ENCODE measurements at regions not wholly inside any gene's neighbourhood (a gene's known extent, or its start where the extent isn't known, plus 50 kb on each side); places are given as distances from the start of the nearest gene placed in this dataset.

DNA sequence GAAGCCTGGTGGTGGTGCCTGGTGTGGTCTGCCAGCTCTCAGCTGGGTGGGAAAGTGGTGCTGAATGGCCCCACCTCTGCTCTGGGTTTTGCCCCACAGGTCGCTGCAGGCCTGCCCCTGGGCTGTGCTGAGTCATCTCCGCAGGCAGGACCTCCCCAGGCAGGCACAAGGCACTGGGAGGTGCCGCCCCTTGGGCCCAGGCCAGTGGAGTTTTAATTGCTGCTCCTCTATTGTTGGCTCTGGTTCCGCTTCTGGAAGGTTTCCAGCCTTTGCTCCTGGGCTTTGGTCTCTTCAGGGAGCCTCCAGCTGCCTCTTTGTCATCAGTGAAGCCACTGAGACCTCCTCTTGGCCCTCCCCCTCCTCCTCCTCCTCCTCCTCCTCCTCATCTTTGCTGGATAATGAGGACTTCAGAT is 180.3 kb upstream of the GRB10 start:
- in situ Hi-C loops (cut with HindIII; ENCODE audit: low pct_ligation_motif_present, low pct_unique_long_range_greater_than_20kb, low sequenced_read_pairs) = no loop called here
- DNase-seq = peak; percentile 74

DNA sequence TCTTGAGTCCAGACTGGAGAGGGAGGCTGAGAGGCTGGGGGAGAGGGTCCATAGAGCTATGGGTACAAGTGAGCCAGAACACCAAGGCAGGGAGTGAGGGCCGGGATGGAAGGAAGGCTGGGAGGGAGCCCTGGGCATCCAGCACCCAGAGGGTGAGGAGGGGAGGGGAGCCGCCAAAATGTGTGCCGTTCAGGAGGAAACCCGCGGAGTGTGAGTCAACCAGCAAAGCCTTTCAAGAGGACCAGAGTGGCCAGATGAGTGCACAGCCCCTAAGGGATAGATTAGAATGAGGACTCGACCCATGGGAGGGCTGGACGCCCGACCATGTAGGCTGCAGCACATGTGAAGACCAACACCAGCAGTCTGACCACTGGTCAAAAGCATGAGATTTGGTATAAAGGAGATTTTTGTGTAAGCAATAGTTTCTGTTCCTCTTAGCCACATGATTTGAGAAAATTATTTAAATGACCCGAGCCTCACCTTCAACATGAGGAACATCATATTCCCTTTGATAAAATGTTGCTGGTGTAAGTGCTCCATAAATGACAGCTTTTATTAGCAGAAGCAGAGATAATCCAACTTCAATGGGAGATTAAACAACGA is 179.7 kb upstream of the GRB10 start:
- in situ Hi-C loops (cut with HindIII; ENCODE audit: low pct_ligation_motif_present, low pct_unique_long_range_greater_than_20kb, low sequenced_read_pairs) = no loop called here
- no peak for DNase-seq

DNA sequence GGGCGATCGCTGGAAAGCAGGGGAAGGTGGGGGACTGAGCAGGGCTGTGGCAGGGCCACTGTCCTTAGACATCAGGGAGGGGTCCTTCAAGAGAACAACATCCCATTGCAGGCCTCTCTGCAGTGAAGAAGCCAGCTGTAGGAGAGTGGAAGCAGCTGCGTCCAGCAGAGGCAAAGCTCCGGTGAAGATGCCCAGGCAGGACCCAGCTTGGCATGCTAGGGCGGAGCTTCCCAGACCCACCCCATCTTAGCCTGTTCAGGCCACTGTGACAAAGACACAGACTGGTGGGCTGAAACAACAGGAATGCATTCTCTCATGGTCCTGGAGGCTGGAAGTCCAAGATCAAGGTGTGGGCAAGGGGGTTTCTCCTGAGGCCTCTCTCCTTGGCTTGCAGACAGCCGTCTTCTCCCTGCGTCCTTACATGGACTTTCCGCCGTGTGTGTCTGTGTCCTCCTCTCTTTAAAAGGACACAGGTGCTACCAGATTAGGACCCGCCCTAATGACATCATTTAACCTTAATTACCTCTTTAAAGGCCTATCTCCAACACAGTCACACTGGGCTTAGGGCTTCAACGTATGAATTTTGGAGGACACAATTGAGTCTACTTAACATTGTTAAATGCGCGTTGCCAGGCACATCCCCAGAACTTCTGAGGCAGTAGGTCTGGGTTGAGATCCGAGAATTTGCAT is 178.1 kb upstream of the GRB10 start:
- in situ Hi-C loops (cut with HindIII; ENCODE audit: low pct_ligation_motif_present, low pct_unique_long_range_greater_than_20kb, low sequenced_read_pairs) = no loop called here
- DNase-seq = no peak

DNA sequence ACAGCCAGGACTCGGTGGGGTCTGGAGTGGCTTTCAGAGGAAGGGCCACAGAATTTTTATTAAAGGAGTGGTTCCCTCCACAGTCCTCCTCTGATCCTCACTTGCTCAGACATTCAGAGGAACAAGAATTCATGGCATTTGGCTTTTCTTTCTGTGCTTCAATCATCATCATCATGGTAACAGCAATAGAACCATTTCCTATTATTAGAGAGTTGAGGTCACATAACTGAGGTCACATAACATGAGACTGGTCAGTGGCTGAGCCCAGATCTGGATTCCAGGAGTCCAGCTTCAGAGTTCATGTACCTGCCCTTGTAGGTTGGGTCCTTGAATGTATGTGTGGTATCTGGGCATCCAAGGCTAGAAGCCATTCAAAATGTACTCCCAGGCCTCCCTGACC is 177.3 kb upstream of the GRB10 start:
- in situ Hi-C loops (cut with HindIII; ENCODE audit: low pct_ligation_motif_present, low pct_unique_long_range_greater_than_20kb, low sequenced_read_pairs) = no loop called here

DNA sequence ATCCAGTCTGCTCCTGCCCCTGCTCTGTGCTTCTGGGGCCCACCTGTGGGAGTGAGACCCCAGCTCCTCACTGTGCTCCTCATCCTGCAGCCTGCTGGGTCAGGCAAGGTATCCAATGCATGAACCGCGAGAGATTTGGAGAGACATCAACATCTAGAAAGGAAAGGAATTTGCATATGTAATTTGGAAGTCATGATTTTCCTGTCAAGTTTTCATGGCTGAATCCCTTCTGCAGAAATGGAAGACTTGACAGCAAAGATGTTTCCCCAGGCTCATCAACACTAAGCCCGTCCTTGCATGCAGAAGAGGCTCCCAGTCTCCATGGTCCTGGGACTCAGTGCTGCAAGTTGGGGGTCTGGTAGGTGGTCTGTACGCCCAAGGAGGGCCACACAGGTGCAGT is 176.9 kb upstream of the GRB10 start:
- no peak for DNase-seq
- in situ Hi-C loops (cut with HindIII; ENCODE audit: low pct_ligation_motif_present, low pct_unique_long_range_greater_than_20kb, low sequenced_read_pairs) = no loop called here

More for the DNA sequence above, 177.3 kb upstream of the GRB10 start:
- no peak for DNase-seq

DNA sequence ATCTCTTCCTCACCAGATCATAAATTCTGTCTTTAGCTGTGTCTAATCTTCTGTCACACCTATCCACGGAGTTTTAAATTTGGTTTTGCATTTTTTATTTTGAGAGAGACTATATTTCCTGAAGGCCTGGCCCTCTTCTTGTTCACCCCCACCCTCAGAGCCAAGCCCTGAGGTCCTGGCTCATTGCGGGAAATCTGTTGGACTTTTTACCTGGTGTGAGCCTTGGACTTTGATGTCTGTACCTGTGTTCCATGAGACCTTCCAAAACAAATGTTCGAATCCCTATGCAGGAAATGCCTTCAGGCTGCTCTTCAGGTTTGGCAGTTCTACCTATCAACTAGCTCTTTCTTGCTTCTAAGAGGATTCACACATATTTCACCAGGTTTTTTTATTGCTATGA is 175.2 kb upstream of the GRB10 start:
- in situ Hi-C loops (cut with HindIII; ENCODE audit: low pct_ligation_motif_present, low pct_unique_long_range_greater_than_20kb, low sequenced_read_pairs) = no loop called here

DNA sequence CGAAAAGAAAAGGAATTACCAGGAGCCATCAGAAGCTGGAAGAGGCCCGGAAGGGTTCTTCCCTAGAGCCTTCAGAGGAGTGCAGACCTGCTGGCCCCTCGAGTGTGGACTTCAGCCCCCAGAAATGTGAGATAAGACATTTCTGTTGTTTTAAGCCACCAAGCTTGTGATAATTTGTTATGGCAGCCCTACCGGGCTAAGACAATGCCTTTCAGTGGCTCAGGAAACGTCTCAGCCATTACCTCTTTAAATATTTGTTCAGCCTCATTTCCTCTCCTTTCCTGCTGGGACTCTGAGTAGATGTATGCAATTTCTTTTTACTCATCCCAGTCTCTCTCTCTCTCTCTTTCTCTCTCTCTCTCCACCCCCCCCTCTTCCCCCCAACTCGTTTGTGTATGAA is 174.7 kb upstream of the GRB10 start:
- in situ Hi-C loops (cut with HindIII; ENCODE audit: low pct_ligation_motif_present, low pct_unique_long_range_greater_than_20kb, low sequenced_read_pairs) = no loop called here
- no peak for DNase-seq

More for the DNA sequence above, 175.2 kb upstream of the GRB10 start:
- DNase-seq = no peak

DNA sequence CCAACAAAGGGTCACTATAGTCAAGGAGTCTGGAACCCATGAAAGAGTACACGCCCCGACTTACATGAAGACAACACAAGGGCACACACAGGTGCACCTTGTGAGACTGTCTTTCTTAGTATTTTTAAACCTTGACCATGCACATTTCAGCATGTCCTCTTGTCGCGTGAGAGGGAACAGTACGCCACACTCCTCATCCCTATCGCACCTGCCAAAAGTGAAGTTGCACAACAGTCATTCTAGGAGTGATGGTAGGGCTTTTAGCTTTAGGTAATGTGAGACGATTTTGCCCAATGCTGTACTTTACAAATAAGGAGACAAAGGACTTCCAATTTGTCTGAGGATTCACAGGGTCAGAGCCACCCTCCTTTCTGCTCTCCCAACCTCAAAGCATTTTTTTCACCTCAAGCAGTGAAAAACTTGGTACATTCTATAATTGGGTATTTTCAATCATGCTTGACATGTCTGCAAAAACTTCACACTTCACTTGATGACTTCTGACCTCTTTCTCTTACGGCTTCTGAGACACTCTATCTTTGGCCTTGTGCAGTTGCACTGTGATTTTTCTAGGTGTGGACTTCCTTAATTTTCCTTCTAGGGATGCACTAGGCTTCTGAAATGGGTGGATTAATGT is 173.9 kb upstream of the GRB10 start:
- DNase-seq = no peak
- in situ Hi-C loops (cut with HindIII; ENCODE audit: low pct_ligation_motif_present, low pct_unique_long_range_greater_than_20kb, low sequenced_read_pairs) = no loop called here

DNA sequence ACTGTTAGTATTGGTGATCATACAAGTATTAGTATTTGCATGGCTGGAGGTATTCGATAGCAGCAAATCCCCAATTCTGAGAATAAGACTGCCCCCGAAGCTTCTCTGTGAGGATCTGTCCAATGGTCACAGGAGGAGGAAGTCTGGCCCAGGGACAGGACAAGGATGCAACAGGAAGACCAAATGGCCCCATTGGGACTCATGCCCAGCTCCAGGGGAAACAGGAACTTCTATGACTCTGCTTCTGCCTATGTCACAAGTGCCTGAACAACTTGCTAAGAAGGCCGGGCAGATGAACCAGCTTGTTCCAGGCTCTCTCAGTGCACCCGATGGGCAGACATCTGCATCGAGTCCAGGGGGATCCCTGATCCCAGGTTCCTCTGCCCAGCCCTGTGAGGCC is 172.0 kb upstream of the GRB10 start:
- in situ Hi-C loops (cut with HindIII; ENCODE audit: low pct_ligation_motif_present, low pct_unique_long_range_greater_than_20kb, low sequenced_read_pairs) = no loop called here
- DNase-seq = no peak

DNA sequence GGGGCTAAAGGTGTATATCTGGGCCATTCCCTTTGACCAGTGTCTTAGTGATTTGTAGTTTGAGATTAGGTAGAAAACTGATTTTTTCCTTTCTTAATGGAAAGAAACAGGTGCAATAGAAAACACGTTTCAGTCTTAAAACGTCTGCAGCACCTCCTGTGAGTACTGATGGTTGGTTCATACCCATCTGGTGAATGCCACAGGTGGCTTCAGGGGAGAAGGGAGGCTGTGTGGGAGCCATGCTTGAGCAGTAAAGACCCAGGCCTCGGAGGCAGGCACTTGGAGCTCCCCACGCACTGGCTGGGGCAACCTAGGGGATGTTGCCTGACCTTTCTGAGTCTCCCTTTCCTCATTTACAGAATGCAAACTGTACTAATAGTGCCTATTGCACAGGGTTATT is 171.5 kb upstream of the GRB10 start:
- in situ Hi-C loops (cut with HindIII; ENCODE audit: low pct_ligation_motif_present, low pct_unique_long_range_greater_than_20kb, low sequenced_read_pairs) = no loop called here
- DNase-seq = no peak

DNA sequence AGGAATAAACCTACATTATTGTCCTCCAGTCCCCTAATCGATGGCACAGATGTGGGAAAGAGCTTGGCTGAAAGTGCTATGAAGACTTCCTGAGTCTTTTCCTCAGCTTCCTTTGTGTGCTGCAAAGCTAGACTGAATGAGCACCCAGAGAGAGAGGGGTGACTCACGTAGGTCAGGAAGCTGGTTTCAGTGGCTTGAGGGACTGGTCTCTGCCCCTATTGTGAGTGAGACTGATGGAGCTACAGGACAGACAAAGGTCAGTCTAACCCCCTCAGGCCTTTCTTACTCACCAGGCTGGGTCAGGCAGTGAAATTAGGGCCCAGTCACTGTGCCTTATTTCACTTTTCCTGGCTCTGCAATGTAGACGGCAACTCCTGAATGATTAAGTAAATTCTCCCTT is 171.1 kb upstream of the GRB10 start:
- in situ Hi-C loops (cut with HindIII; ENCODE audit: low pct_ligation_motif_present, low pct_unique_long_range_greater_than_20kb, low sequenced_read_pairs) = no loop called here
- DNase-seq = no peak

DNA sequence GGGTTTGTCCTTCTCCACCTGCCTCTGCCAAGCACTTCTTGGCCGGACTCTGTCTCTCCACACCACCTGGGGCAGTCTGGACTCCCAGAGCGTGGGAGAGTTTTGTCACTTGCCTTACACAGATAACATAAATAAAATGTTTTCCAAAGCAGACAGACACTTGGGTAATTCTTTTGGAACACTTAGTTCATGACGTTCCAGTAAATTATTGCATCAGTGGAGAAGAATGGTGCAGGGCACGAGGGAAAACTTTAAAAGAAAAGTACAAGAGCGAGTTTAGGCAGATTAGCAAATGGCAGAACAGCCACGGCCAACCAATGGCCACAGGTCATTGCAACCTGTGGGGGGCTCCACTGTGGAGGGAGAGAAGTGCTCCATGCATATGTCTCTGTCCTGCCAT is 170.6 kb upstream of the GRB10 start:
- no peak for DNase-seq
- in situ Hi-C loops (cut with HindIII; ENCODE audit: low pct_ligation_motif_present, low pct_unique_long_range_greater_than_20kb, low sequenced_read_pairs) = no loop called here

DNA sequence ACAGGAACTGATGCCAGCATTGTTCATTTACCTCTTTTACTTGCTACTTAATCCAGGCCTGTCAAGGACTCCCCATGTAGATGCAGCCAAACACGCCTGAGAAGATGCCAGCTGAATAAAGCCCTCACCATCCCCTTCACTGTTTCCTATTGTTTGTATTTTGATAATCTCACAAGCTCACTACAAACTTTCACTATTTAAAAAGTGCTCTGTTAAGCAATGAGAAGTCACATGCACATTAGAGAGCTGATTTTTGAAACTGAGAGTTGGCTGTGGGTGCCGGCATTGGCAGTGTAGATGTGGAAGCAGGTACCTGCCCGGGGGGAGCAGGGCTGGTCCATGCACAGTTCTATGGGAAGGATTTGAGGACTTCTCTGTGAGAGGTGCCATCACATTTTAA is 169.8 kb upstream of the GRB10 start:
- in situ Hi-C loops (cut with HindIII; ENCODE audit: low pct_ligation_motif_present, low pct_unique_long_range_greater_than_20kb, low sequenced_read_pairs) = no loop called here
- no peak for DNase-seq

DNA sequence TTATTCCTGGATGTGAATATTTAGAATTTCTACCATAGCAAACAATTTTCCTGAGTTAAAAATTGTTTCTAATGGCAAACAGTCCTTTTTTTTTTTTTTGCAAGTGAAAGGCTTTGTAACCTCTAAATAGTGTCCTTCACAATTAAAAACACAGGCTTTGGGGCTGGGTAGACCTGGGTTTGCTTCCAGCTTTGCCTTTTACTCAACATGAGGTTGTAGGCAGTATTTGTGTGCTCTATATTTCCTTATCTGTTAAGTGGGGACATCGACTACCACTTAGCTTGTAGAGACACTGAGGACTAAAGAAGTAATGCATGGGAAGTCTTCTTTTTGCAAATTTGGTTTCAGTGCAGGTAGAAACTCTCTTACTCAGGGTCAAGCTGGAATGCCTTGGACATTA is 169.4 kb upstream of the GRB10 start:
- in situ Hi-C loops (cut with HindIII; ENCODE audit: low pct_ligation_motif_present, low pct_unique_long_range_greater_than_20kb, low sequenced_read_pairs) = no loop called here

DNA sequence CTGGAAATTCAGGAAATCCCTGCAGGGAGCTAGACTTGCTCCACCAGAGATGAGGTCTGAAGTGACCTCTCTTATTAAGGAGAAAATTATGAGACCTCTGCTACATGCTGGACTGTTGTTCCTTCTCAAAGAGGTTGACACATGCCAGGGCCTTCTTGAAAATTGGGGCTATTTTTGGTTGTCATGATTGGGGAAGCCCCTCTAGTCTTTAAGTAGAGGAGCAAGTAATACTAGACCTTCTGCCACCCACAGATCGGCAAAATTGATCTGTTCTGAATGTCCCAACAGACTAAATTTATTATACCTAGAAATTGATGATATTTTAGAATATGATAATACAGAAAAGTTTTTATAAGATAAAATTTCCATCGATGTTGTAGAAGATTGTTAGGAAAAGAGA is 160.8 kb upstream of the GRB10 start:
- DNase-seq = no peak
- in situ Hi-C loops (cut with HindIII; ENCODE audit: low pct_ligation_motif_present, low pct_unique_long_range_greater_than_20kb, low sequenced_read_pairs) = no loop called here

More for the DNA sequence above, 169.4 kb upstream of the GRB10 start:
- no peak for DNase-seq

DNA sequence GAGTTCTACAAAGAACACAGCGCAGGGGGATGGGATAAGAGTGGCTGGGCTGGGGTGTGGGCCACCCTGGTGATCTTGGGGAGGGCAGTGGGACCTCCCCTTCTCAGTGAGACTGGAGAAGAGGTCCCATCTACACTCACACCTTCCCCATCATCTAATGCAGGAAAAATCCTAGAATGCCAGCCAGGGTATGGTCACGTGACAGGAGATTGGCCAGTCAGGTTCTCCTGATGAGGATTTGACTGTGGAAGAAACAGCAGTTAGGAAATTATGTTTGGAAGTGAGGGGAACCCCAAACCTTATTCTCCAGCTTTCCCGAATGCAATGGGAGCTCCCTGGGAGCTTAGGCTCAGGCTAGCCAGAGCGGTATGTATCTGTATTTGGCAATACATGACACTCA is 158.8 kb upstream of the GRB10 start:
- in situ Hi-C loops (cut with HindIII; ENCODE audit: low pct_ligation_motif_present, low pct_unique_long_range_greater_than_20kb, low sequenced_read_pairs) = no loop called here
- no peak for DNase-seq

DNA sequence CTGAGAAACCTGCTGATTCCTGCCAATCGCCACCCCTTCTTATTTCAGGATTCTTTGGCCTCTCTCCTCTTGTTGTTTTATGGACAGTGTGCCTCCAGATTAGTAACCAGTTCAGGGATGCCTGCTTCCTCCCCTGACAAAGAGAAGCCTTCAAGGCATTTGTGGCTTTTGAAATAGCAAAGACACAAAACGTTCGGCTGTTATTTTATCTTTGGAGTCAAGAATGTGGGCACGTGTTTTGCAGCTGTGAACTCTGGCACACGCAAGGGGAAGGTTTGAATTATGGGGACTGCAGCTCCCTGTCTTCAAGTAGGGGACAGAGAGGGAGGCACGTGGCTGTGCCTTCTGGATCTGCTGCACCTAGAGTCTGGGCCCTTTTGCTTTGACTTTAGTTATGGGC is 157.9 kb upstream of the GRB10 start:
- DNase-seq = no peak
- in situ Hi-C loops (cut with HindIII; ENCODE audit: low pct_ligation_motif_present, low pct_unique_long_range_greater_than_20kb, low sequenced_read_pairs) = no loop called here

DNA sequence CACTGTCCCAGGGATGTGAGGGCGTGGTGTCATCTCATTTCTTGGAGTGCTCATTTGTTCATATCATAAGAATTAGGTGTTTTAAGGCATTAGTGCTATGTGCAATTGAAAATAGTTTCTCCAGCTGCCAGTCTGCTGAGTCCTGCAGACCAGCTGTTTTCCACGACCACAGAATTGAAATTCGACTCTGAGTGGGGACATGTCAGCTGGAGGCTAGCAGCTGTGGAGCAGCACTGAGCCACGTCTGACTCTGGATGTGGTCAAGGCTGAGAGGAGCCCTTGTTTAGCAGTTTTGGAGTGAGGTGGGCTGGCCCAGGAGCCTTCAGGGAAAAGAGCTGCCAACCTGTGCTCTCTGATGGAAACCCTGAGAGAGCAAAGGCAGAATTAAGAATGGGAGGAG is 156.3 kb upstream of the GRB10 start:
- DNase-seq = no peak
- in situ Hi-C loops (cut with HindIII; ENCODE audit: low pct_ligation_motif_present, low pct_unique_long_range_greater_than_20kb, low sequenced_read_pairs) = no loop called here

DNA sequence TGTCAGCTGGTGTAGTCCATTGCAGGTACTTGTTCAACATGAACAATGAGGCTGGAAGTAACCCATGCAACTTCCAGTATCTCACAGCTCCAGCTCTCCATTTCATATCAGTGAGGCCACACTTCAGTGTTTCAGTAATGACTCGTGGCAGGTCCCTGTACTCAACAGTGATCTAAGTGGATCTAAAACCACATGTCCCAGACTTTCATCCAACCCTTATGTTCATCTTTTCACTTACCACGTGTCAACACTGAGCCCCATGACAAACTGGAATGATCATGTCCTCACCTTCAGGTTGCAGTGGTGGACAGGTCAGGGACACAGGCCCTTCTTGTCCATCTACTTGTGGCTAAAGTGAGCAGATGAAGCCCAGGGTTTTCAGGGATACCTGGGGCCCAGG is 155.0 kb upstream of the GRB10 start:
- no peak for DNase-seq
- in situ Hi-C loops (cut with HindIII; ENCODE audit: low pct_ligation_motif_present, low pct_unique_long_range_greater_than_20kb, low sequenced_read_pairs) = no loop called here

DNA sequence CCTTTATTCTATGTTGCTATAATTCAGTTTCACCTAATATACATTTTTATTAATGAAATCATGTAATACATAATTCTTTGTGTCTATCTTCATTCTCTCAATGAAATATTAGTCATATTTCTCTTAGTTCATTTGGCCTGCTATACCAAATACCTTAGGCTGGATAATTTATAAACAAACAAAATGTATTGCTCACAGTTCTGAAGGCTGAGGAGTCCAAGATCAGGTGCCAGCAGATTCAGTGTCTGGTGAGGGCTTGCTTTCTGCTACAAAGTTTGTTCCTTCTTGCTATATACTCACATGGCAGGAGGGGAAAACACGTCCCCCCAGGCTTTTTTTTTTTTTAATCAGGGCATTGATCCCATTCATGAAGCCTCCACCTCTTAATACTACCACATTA is 143.4 kb upstream of the GRB10 start:
- no peak for DNase-seq
- in situ Hi-C loops (cut with HindIII; ENCODE audit: low pct_ligation_motif_present, low pct_unique_long_range_greater_than_20kb, low sequenced_read_pairs) = no loop called here
